ENCODE measurements at regions not wholly inside any gene's neighbourhood (a gene's known extent, or its start where the extent isn't known, plus 50 kb on each side); places are given as distances from the start of the nearest gene placed in this dataset.

GRCh38 chr3:107241217-107241616 lies 136.0 kb upstream of the CCDC54 start:
- Histone ChIP-seq H3K27ac (ENCODE audit: low read depth, low read length) (no peak overlapping the region), H3K9ac (ENCODE audit: low read length) (no peak overlapping the region), H3K4me1 (ENCODE audit: control insufficient read depth, insufficient read depth, low read length) (no peaks in the 10 kb centered on the region), H3K9me3 (ENCODE audit: control insufficient read depth, insufficient read depth, low read depth, low read length) (no peaks in the 10 kb centered on the region), H3K4me3 (ENCODE audit: low read depth, low read length) (peak overlapping the region; percentile 83), H3K27me3 (ENCODE audit: control insufficient read depth, insufficient read depth, low read length) (peaks cover 7% of the 10 kb centered on the region; the same call in 1 of the 2 replicates), H3K36me3 (ENCODE audit: control insufficient read depth, insufficient read depth, low read length) (peaks cover 2% of the 10 kb centered on the region; the same call in 1 of the 2 replicates)

GRCh38 chr3:107242579-107242978 lies 134.7 kb upstream of the CCDC54 start:
- Histone ChIP-seq H3K4me1 (ENCODE audit: control insufficient read depth, insufficient read depth, low read length) (no peaks in the 10 kb centered on the region), H3K27ac (ENCODE audit: low read depth, low read length) (no peak overlapping the region), H3K9ac (ENCODE audit: low read length) (no peak overlapping the region), H3K27me3 (ENCODE audit: control insufficient read depth, insufficient read depth, low read length) (peaks cover 7% of the 10 kb centered on the region; the same call in 1 of the 2 replicates), H3K4me3 (ENCODE audit: low read depth, low read length) (no peak overlapping the region), H3K9me3 (ENCODE audit: control insufficient read depth, insufficient read depth, low read depth, low read length) (no peaks in the 10 kb centered on the region), H3K36me3 (ENCODE audit: control insufficient read depth, insufficient read depth, low read length) (peaks cover 4% of the 10 kb centered on the region; the same call in 1 of the 2 replicates)

DNA sequence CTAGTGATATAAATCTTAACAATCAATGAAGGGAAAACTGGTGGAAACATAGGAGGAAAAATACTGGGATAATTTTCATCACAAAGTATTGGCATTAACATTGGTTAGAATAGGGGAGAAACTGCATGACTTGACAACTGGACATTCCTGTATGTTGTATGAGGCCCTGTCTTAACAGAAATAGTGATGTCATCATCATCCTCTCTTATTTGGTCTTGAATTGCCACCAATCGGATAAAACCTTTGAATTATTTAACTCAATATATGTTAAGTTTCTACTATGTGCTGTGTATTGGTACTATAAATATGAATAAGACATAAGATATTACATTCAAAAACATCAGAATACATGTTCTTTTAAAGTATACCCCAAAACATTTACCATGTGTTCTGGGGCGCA lies 130.1 kb upstream of the CCDC54 start:
- no peaks in the 10 kb centered on the region for H3K4me1 ChIP-seq (ENCODE audit: control insufficient read depth, insufficient read depth, low read length)
- no peak overlapping the region for H3K4me3 ChIP-seq (ENCODE audit: low read depth, low read length)
- no peaks in the 10 kb centered on the region for H3K27me3 ChIP-seq (ENCODE audit: control insufficient read depth, insufficient read depth, low read length)
- no peak overlapping the region for H3K27ac ChIP-seq (ENCODE audit: low read depth, low read length)
- H3K36me3 ChIP-seq (ENCODE audit: control insufficient read depth, insufficient read depth, low read length), result peaks cover 4% of the 10 kb centered on the region; the same call in 1 of the 2 replicates
- H3K9ac ChIP-seq (ENCODE audit: low read length), result no peak overlapping the region
- H3K9me3 ChIP-seq (ENCODE audit: control insufficient read depth, insufficient read depth, low read depth, low read length), result no peaks in the 10 kb centered on the region

GRCh38 chr3:107249132-107249531 lies 128.1 kb upstream of the CCDC54 start:
- Histone ChIP-seq H3K36me3 (ENCODE audit: control insufficient read depth, insufficient read depth, low read length) (peaks cover 4% of the 10 kb centered on the region; the same call in 1 of the 2 replicates), H3K9me3 (ENCODE audit: control insufficient read depth, insufficient read depth, low read depth, low read length) (no peaks in the 10 kb centered on the region), H3K27me3 (ENCODE audit: control insufficient read depth, insufficient read depth, low read length) (no peaks in the 10 kb centered on the region), H3K4me3 (ENCODE audit: low read depth, low read length) (no peak overlapping the region), H3K4me1 (ENCODE audit: control insufficient read depth, insufficient read depth, low read length) (no peaks in the 10 kb centered on the region), H3K27ac (ENCODE audit: low read depth, low read length) (no peak overlapping the region), H3K9ac (ENCODE audit: low read length) (no peak overlapping the region)

GRCh38 chr3:107250221-107250620 lies 127.0 kb upstream of the CCDC54 start:
- Histone ChIP-seq H3K4me1 (ENCODE audit: control insufficient read depth, insufficient read depth, low read length) (no peaks in the 10 kb centered on the region), H3K27ac (ENCODE audit: low read depth, low read length) (no peak overlapping the region), H3K36me3 (ENCODE audit: control insufficient read depth, insufficient read depth, low read length) (peaks cover 4% of the 10 kb centered on the region; the same call in 1 of the 2 replicates), H3K4me3 (ENCODE audit: low read depth, low read length) (no peak overlapping the region), H3K9ac (ENCODE audit: low read length) (no peak overlapping the region), H3K27me3 (ENCODE audit: control insufficient read depth, insufficient read depth, low read length) (no peaks in the 10 kb centered on the region), H3K9me3 (ENCODE audit: control insufficient read depth, insufficient read depth, low read depth, low read length) (no peaks in the 10 kb centered on the region)

GRCh38 chr3:107251819-107252218 lies 125.4 kb upstream of the CCDC54 start:
- H3K4me1 ChIP-seq (ENCODE audit: control insufficient read depth, insufficient read depth, low read length), result no peaks in the 10 kb centered on the region

DNA sequence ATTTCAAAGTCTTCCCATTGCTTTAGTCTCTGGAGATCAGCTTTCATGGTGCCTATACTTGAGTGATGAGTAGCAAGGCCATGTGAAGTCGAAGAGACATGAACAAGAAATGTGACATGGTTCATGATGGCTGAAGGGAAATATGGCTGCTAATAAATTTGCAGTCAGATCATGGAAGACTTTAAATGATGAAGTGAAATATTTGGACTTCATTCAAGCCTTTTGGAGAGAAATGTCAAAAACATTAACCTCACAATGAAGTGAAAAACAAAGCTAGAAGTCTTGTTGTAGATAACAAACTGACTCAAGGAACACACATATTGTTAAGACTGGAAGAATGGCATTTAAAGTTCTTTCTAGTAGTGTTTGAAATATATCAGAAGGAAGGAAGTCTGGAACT lies 120.3 kb upstream of the CCDC54 start:
- no peak overlapping the region for H3K27ac ChIP-seq (ENCODE audit: low read depth, low read length)
- no peaks in the 10 kb centered on the region for H3K9me3 ChIP-seq (ENCODE audit: control insufficient read depth, insufficient read depth, low read depth, low read length)
- no peak overlapping the region for H3K4me3 ChIP-seq (ENCODE audit: low read depth, low read length)
- H3K4me1 ChIP-seq (ENCODE audit: control insufficient read depth, insufficient read depth, low read length), result no peaks in the 10 kb centered on the region
- H3K27me3 ChIP-seq (ENCODE audit: control insufficient read depth, insufficient read depth, low read length), result no peaks in the 10 kb centered on the region
- no peaks in the 10 kb centered on the region for H3K36me3 ChIP-seq (ENCODE audit: control insufficient read depth, insufficient read depth, low read length)
- H3K9ac ChIP-seq (ENCODE audit: low read length), result no peak overlapping the region

More at GRCh38 chr3:107251819-107252218, 125.4 kb upstream of the CCDC54 start:
- Histone ChIP-seq H3K9ac (ENCODE audit: low read length) (no peak overlapping the region), H3K9me3 (ENCODE audit: control insufficient read depth, insufficient read depth, low read depth, low read length) (no peaks in the 10 kb centered on the region), H3K36me3 (ENCODE audit: control insufficient read depth, insufficient read depth, low read length) (no peaks in the 10 kb centered on the region), H3K27me3 (ENCODE audit: control insufficient read depth, insufficient read depth, low read length) (no peaks in the 10 kb centered on the region), H3K27ac (ENCODE audit: low read depth, low read length) (no peak overlapping the region), H3K4me3 (ENCODE audit: low read depth, low read length) (no peak overlapping the region)

GRCh38 chr3:107258300-107258699 lies 118.9 kb upstream of the CCDC54 start:
- Histone ChIP-seq H3K27ac (ENCODE audit: low read depth, low read length) (no peak overlapping the region), H3K4me3 (ENCODE audit: low read depth, low read length) (no peak overlapping the region), H3K27me3 (ENCODE audit: control insufficient read depth, insufficient read depth, low read length) (no peaks in the 10 kb centered on the region), H3K9me3 (ENCODE audit: control insufficient read depth, insufficient read depth, low read depth, low read length) (no peaks in the 10 kb centered on the region), H3K36me3 (ENCODE audit: control insufficient read depth, insufficient read depth, low read length) (no peaks in the 10 kb centered on the region), H3K4me1 (ENCODE audit: control insufficient read depth, insufficient read depth, low read length) (no peaks in the 10 kb centered on the region), H3K9ac (ENCODE audit: low read length) (no peak overlapping the region)

DNA sequence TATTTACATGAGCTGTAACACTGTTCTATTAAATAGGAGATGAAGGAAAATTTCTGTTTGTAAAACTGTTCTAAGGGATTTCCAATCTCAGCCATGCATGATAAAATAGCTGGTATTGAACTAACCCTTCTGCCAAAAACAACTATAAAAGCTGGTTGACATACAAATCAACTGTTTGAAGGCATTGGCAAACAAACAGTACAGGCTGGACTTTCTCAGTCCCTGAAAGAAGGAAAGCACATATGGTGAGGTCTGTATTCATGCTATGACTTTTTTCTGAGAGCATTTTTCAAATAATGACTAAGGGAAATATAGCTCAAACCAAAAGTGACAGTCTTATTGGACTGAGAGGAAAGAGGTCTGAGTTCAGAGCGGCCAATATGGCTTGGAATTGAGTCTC lies 117.0 kb upstream of the CCDC54 start:
- no peak overlapping the region for H3K27ac ChIP-seq (ENCODE audit: low read depth, low read length)
- H3K27me3 ChIP-seq (ENCODE audit: control insufficient read depth, insufficient read depth, low read length), result no peaks in the 10 kb centered on the region
- no peaks in the 10 kb centered on the region for H3K9me3 ChIP-seq (ENCODE audit: control insufficient read depth, insufficient read depth, low read depth, low read length)
- no peaks in the 10 kb centered on the region for H3K36me3 ChIP-seq (ENCODE audit: control insufficient read depth, insufficient read depth, low read length)
- no peak overlapping the region for H3K4me3 ChIP-seq (ENCODE audit: low read depth, low read length)
- peaks cover 18% of the 10 kb centered on the region; the same call in 1 of the 2 replicates for H3K4me1 ChIP-seq (ENCODE audit: control insufficient read depth, insufficient read depth, low read length)
- H3K9ac ChIP-seq (ENCODE audit: low read length), result no peak overlapping the region

GRCh38 chr3:107263269-107264021 lies 113.8 kb upstream of the CCDC54 start:
- Histone ChIP-seq H3K4me3 (ENCODE audit: low read depth, low read length) (no peak overlapping the region), H3K27ac (ENCODE audit: low read depth, low read length) (no peak overlapping the region), H3K36me3 (ENCODE audit: control insufficient read depth, insufficient read depth, low read length) (no peaks in the 10 kb centered on the region), H3K27me3 (ENCODE audit: control insufficient read depth, insufficient read depth, low read length) (no peaks in the 10 kb centered on the region), H3K4me1 (ENCODE audit: control insufficient read depth, insufficient read depth, low read length) (peaks cover 22% of the 10 kb centered on the region; the same call in 1 of the 2 replicates), H3K9ac (ENCODE audit: low read length) (no peak overlapping the region), H3K9me3 (ENCODE audit: control insufficient read depth, insufficient read depth, low read depth, low read length) (no peaks in the 10 kb centered on the region)

- H3K36me3 ChIP-seq (ENCODE audit: control insufficient read depth, insufficient read depth, low read length), result no peaks in the 10 kb centered on the region
- H3K4me3 ChIP-seq (ENCODE audit: low read depth, low read length), result no peak overlapping the region
- no peaks in the 10 kb centered on the region for H3K27me3 ChIP-seq (ENCODE audit: control insufficient read depth, insufficient read depth, low read length)
- H3K4me1 ChIP-seq (ENCODE audit: control insufficient read depth, insufficient read depth, low read length), result peaks cover 32% of the 10 kb centered on the region; the same call in 1 of the 2 replicates
- no peak overlapping the region for H3K9ac ChIP-seq (ENCODE audit: low read length)
- H3K27ac ChIP-seq (ENCODE audit: low read depth, low read length), result 0 out of 2 replicates have a peak overlapping the region, but pooled peaks have one; percentile 22
- H3K9me3 ChIP-seq (ENCODE audit: control insufficient read depth, insufficient read depth, low read depth, low read length), result no peaks in the 10 kb centered on the region
Measured at GRCh38 chr3:107264888-107265287, 112.4 kb upstream of the CCDC54 start.

Data from HUES6 (cell line).